ENCODE measurements at regions not wholly inside any gene's neighbourhood (a gene's known extent, or its start where the extent isn't known, plus 50 kb on each side); places are given as distances from the start of the nearest gene placed in this dataset.

- Histone ChIP-seq H3K4me1 (peaks cover 31% of the 10 kb centered on the region), H3K27me3 (no peaks in the 10 kb centered on the region), H3K36me3 (no peaks in the 10 kb centered on the region), H3K4me3 (no peak overlapping the region), H3K27ac (no peak overlapping the region), H3K9me3 (no peaks in the 10 kb centered on the region)
- 100% methylated on average over 1 of the region's 1 CpG for WGBS
- TF ChIP-seq EP300 (IDR thresholded peaks at IDR 0.05) = no peak
- TF ChIP-seq POLR2AphosphoS5 (IDR thresholded peaks at IDR 0.05) = no peak
- TF ChIP-seq POLR2A (IDR thresholded peaks at IDR 0.05) = no peak
- no peak for TF ChIP-seq CTCF (IDR thresholded peaks at IDR 0.05)
- peak in 1 of 2 donors; percentile 70 for DNase-seq (ENCODE audit: low spot score in 2 of 2)
Measured at GRCh38 chr2:71938108-71938507, 209.6 kb downstream of the CYP26B1 start.

- WGBS = 94% methylated on average over 1 of the region's 1 CpG
- Histone ChIP-seq H3K4me1 (peaks cover 31% of the 10 kb centered on the region), H3K27ac (no peak overlapping the region), H3K27me3 (no peaks in the 10 kb centered on the region), H3K36me3 (no peaks in the 10 kb centered on the region), H3K9me3 (no peaks in the 10 kb centered on the region), H3K4me3 (no peak overlapping the region)
- DNase-seq (ENCODE audit: low spot score in 2 of 2) = no peak
- TF ChIP-seq POLR2AphosphoS5 (IDR thresholded peaks at IDR 0.05) (no peak), EP300 (IDR thresholded peaks at IDR 0.05) (no peak), POLR2A (IDR thresholded peaks at IDR 0.05) (no peak), CTCF (IDR thresholded peaks at IDR 0.05) (no peak)
Measured at GRCh38 chr2:71937396-71937795, 210.3 kb downstream of the CYP26B1 start.

GRCh38 chr2:71936076-71937030, 211.3 kb downstream of the CYP26B1 start:
- no peak overlapping the region for H3K4me3 ChIP-seq
- H3K4me1 ChIP-seq = peaks cover 31% of the 10 kb centered on the region
- 76% methylated on average over 5 of the region's 5 CpGs for WGBS
- H3K36me3 ChIP-seq = no peaks in the 10 kb centered on the region
- TF ChIP-seq POLR2A (IDR thresholded peaks at IDR 0.05) (no peak), CTCF (IDR thresholded peaks at IDR 0.05) (no peak), POLR2AphosphoS5 (IDR thresholded peaks at IDR 0.05) (no peak), EP300 (IDR thresholded peaks at IDR 0.05) (no peak)
- H3K27me3 ChIP-seq = no peaks in the 10 kb centered on the region
- H3K9me3 ChIP-seq = no peaks in the 10 kb centered on the region
- H3K27ac ChIP-seq = peak overlapping the region; percentile 81
- DNase-seq (ENCODE audit: low spot score in 2 of 2) = no peak

GRCh38 chr2:71935262-71935848, 212.3 kb downstream of the CYP26B1 start:
- DNase-seq (ENCODE audit: low spot score in 2 of 2) = peak; percentile 75 to 81
- no peaks in the 10 kb centered on the region for H3K27me3 ChIP-seq
- 40% methylated on average over 11 of the region's 11 CpGs for WGBS
- TF ChIP-seq POLR2AphosphoS5 (IDR thresholded peaks at IDR 0.05) (no peak), EP300 (IDR thresholded peaks at IDR 0.05) (no peak), CTCF (IDR thresholded peaks at IDR 0.05) (no peak), POLR2A (IDR thresholded peaks at IDR 0.05) (no peak)
- no peak overlapping the region for H3K4me3 ChIP-seq
- no peaks in the 10 kb centered on the region for H3K9me3 ChIP-seq
- H3K36me3 ChIP-seq = no peaks in the 10 kb centered on the region
- peak overlapping the region; percentile 81 for H3K27ac ChIP-seq
- peaks cover 25% of the 10 kb centered on the region for H3K4me1 ChIP-seq

- no peak overlapping the region for H3K4me3 ChIP-seq
- H3K27ac ChIP-seq = peak overlapping the region; percentile 81
- H3K9me3 ChIP-seq = no peaks in the 10 kb centered on the region
- peak in 1 of 2 donors; percentile 89 for DNase-seq (ENCODE audit: low spot score in 2 of 2)
- H3K4me1 ChIP-seq = peaks cover 29% of the 10 kb centered on the region
- TF ChIP-seq EP300 (IDR thresholded peaks at IDR 0.05) (no peak), POLR2AphosphoS5 (IDR thresholded peaks at IDR 0.05) (peak; percentile 93 to 97 (median 96))
- H3K27me3 ChIP-seq = no peaks in the 10 kb centered on the region
- no CpG with 5 or more reads among the region's 4 CpGs for WGBS
- H3K36me3 ChIP-seq = no peaks in the 10 kb centered on the region
Measured at GRCh38 chr2:71934595-71935261, 212.9 kb downstream of the CYP26B1 start.
